ENCODE measurements at regions not wholly inside any gene's neighbourhood (a gene's known extent, or its start where the extent isn't known, plus 50 kb on each side); places are given as distances from the start of the nearest gene placed in this dataset.
A peak's percentile ranks its signal among the peaks of the same experiment; 100 is the strongest.
"Not testable (repeated sequence)": the region's sequence is repeated elsewhere in the genome, so short reads cannot be mapped to it uniquely, and the experiment has no call there.

DNA sequence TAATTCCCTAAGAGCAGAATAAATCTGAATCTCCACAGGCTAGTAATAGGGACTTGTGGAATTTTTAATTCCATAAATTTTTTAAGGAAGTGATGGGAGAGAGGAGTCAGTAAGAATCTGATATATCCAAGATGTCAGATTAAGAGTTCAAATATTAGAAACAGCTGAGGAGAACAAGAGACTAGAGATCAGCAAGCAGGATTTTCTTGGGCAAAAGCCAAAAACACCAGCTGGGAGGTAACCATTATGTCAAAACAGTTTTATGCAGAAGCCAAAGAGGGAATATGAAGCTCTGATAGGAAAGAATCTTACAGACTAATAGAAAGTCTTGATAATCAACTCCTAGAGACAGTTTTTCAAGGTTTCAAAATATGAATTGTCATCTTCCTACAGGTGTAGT lies 72.2 kb upstream of the RBPJ start:
- Histone ChIP-seq H3K27me3 (no peaks in the 10 kb centered on the region), H3K4me3 (no peak overlapping the region), H3K27ac (no peak overlapping the region), H3K4me1 (no peaks in the 10 kb centered on the region), H3K36me3 (no peaks in the 10 kb centered on the region), H3K9me3 (peaks cover 0 to 9% (median 0%) of the 10 kb centered on the region in 4 donors)
- DNase-seq (ENCODE audit: low spot score in 2 of 2) = peak in 1 of 2 donors; percentile 62
- TF ChIP-seq POLR2A (IDR thresholded peaks at IDR 0.05) (no peak), EP300 (IDR thresholded peaks at IDR 0.05) (no peak)
- TF ChIP-seq, protein P1, sequence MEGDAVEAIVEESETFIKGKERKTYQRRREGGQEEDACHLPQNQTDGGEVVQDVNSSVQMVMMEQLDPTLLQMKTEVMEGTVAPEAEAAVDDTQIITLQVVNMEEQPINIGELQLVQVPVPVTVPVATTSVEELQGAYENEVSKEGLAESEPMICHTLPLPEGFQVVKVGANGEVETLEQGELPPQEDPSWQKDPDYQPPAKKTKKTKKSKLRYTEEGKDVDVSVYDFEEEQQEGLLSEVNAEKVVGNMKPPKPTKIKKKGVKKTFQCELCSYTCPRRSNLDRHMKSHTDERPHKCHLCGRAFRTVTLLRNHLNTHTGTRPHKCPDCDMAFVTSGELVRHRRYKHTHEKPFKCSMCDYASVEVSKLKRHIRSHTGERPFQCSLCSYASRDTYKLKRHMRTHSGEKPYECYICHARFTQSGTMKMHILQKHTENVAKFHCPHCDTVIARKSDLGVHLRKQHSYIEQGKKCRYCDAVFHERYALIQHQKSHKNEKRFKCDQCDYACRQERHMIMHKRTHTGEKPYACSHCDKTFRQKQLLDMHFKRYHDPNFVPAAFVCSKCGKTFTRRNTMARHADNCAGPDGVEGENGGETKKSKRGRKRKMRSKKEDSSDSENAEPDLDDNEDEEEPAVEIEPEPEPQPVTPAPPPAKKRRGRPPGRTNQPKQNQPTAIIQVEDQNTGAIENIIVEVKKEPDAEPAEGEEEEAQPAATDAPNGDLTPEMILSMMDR (IDR thresholded peaks at IDR 0.05) = no peak

- H3K9me3 ChIP-seq = no peaks in the 10 kb centered on the region
- no peaks in the 10 kb centered on the region for H3K27me3 ChIP-seq
- no peak overlapping the region for H3K27ac ChIP-seq
- H3K4me1 ChIP-seq = no peaks in the 10 kb centered on the region
- no peak for TF ChIP-seq POLR2A (IDR thresholded peaks at IDR 0.05)
- TF ChIP-seq, protein P1 (IDR thresholded peaks at IDR 0.05) = no peak
- TF ChIP-seq EP300 (IDR thresholded peaks at IDR 0.05) = no peak
- no peak overlapping the region for H3K4me3 ChIP-seq
- H3K36me3 ChIP-seq = no peaks in the 10 kb centered on the region
- no peak for DNase-seq (ENCODE audit: low spot score in 2 of 2)
- 65 to 71% methylated on average over 8 of the region's 8 CpGs for WGBS, 2 donors
Measured at GRCh38 chr4:26252349-26253025, 68.3 kb upstream of the RBPJ start.

DNA sequence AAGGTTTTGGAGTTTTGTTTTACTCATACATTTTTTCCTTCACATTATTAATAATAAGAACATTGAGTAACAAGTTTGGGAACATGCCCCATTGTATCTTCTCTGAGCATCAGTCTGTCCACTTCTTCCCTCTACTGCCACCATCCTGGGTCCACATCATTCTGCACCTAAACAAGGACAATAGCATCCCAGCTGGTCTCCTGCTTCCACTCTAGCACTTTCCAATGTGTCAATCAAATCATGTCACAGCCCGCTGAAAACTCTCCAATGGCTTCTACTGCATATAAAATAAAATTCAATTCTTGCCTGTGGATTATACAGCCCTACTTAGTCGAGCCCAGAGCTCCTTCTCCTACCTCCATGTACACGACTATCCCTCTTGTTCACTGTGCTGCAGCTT lies 66.8 kb upstream of the RBPJ start:
- no peak overlapping the region for H3K27ac ChIP-seq
- H3K9me3 ChIP-seq = peaks cover 0 to 2% (median 0%) of the 10 kb centered on the region in 4 donors
- TF ChIP-seq, protein P1 (IDR thresholded peaks at IDR 0.05) = no peak
- no peak for TF ChIP-seq EP300 (IDR thresholded peaks at IDR 0.05)
- no peak for TF ChIP-seq POLR2A (IDR thresholded peaks at IDR 0.05)
- no peaks in the 10 kb centered on the region for H3K36me3 ChIP-seq
- H3K27me3 ChIP-seq = no peaks in the 10 kb centered on the region
- no peaks in the 10 kb centered on the region for H3K4me1 ChIP-seq
- no peak for DNase-seq (ENCODE audit: low spot score in 2 of 2)
- 90 to 92% methylated on average over 3 of the region's 3 CpGs for WGBS, 2 donors
- no peak overlapping the region for H3K4me3 ChIP-seq

- Histone ChIP-seq H3K27me3 (no peaks in the 10 kb centered on the region), H3K4me3 (no peak overlapping the region), H3K27ac (peak overlapping the region in 1 of 4 donors; percentile 50), H3K9me3 (peaks cover 0 to 9% (median 0%) of the 10 kb centered on the region in 4 donors), H3K4me1 (no peaks in the 10 kb centered on the region), H3K36me3 (no peaks in the 10 kb centered on the region)
- TF ChIP-seq EP300 (IDR thresholded peaks at IDR 0.05) = peak in 1 of 2 donors; percentile 9
- TF ChIP-seq, protein P1 (IDR thresholded peaks at IDR 0.05) = no peak
- WGBS, 2 donors = 62 to 67% methylated on average over 1 of the region's 1 CpG
- DNase-seq (ENCODE audit: low spot score in 2 of 2) = no peak
Measured at GRCh38 chr4:26255989-26256388, 64.8 kb upstream of the RBPJ start.

GRCh38 chr4:26257444-26257843 lies 63.4 kb upstream of the RBPJ start:
- H3K27me3 ChIP-seq; H3K36me3 ChIP-seq; DNase-seq (ENCODE audit: low spot score in 2 of 2); H3K9me3 ChIP-seq; H3K4me3 ChIP-seq; H3K4me1 ChIP-seq; H3K27ac ChIP-seq: not testable (repeated sequence)
- 92 to 97% methylated on average over 2 of the region's 2 CpGs for WGBS, 2 donors

DNA sequence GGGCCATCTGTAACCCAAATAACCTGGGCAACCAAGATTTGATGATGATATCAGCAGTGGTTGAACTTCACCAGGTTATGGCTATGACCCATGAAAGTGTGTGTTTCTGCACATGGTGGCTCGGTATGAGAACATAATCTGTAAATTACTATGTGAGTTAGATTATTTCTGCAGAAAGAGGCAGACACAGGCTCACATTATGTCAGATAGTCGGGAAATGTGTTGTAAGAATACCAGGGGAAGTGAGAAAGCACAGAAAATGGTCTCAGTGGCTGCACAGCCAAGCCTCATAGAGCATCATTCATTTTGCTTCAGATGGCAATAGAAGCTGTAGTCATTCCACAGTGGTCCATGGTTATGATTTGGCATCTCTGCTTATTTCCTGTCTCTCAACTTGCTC lies 63.0 kb upstream of the RBPJ start:
- Histone ChIP-seq H3K4me1 (no peaks in the 10 kb centered on the region), H3K4me3 (no peak overlapping the region), H3K9me3 (peaks cover 0 to 9% (median 0%) of the 10 kb centered on the region in 4 donors), H3K36me3 (no peaks in the 10 kb centered on the region), H3K27ac (no peak overlapping the region), H3K27me3 (no peaks in the 10 kb centered on the region)
- DNase-seq (ENCODE audit: low spot score in 2 of 2) = no peak
- 78 to 80% methylated on average over 2 of the region's 2 CpGs for WGBS, 2 donors
- TF ChIP-seq EP300 (IDR thresholded peaks at IDR 0.05) = no peak

Data from tibial nerve (tissue), 4 donors.